Sigmoid colon (tissue), 4 donors: ENCODE measurements at regions not wholly inside any gene's neighbourhood (a gene's known extent, or its start where the extent isn't known, plus 50 kb on each side); places are given as distances from the start of the nearest gene placed in this dataset.

Experiments
- CTCF ChIP-seq, 4 experiments: fragments of 450-650 bp in 3 of 4; fragments of 200-600 bp in 1 of 4; IDR thresholded peaks; one replicate each; pipeline ENCODE4 v1.5.1; 2016 to 2019; ENCODE audit warnings: antibody characterized with exemption in 4 of 4, mild to moderate bottlenecking in 3 of 4, moderate library complexity in 2 of 4
- EP300 ChIP-seq, 4 donors: sonication (generic); formaldehyde crosslinking; IDR thresholded peaks; one replicate each; pipeline ENCODE4 v1.6.1; 2017; ENCODE audit warnings: antibody characterized with exemption in 4 of 4
- POLR2A ChIP-seq, 2 donors: fragments of 450-650 bp; IDR thresholded peaks; one replicate each; pipeline ENCODE4 v1.6.1; 2016; ENCODE audit warnings: antibody characterized with exemption in 2 of 2, mild to moderate bottlenecking in 2 of 2, moderate library complexity in 2 of 2
- POLR2AphosphoS5 ChIP-seq, 4 donors: sonication (generic); formaldehyde crosslinking; IDR thresholded peaks; one replicate each; pipeline ENCODE4 v1.6.1; 2017; ENCODE audit warnings: antibody characterized with exemption in 4 of 4

- TF ChIP-seq POLR2A (IDR thresholded peaks at IDR 0.05) (no peak), CTCF (IDR thresholded peaks at IDR 0.05) (no peak), EP300 (IDR thresholded peaks at IDR 0.05) (no peak), POLR2AphosphoS5 (IDR thresholded peaks at IDR 0.05) (no peak)
These were observed 80.7 kb upstream of the WASF3 start for GRCh38 chr13:26476782-26477142.
